MG63 (cell line): ENCODE measurements at regions not wholly inside any gene's neighbourhood (a gene's known extent, or its start where the extent isn't known, plus 50 kb on each side); places are given as distances from the start of the nearest gene placed in this dataset.

ENCODE experiments used
- DNase-seq: peaks from one replicate; pipeline ENCODE4 v3.0.0-alpha.2; 2020
- H3K27me3 ChIP-seq: fragments of 250-450 bp; sonication (Bioruptor Pico); 2 replicates; pipeline ENCODE4 v1.5.1; 2020; ENCODE audit warnings: mild to moderate bottlenecking, moderate library complexity
- H3K36me3 ChIP-seq: fragments of 250-450 bp; sonication (Bioruptor Pico); 2 replicates; pipeline ENCODE4 v1.5.1; 2020; ENCODE audit warnings: mild to moderate bottlenecking, moderate library complexity
- H3K4me3 ChIP-seq: fragments of 250-450 bp; sonication (Bioruptor Pico); 2 replicates; pipeline ENCODE4 v1.5.1; 2020; ENCODE audit warnings: mild to moderate bottlenecking, moderate library complexity
- H3K9me3 ChIP-seq: fragments of 250-450 bp; sonication (Bioruptor Pico); 2 replicates; pipeline ENCODE4 v1.5.1; 2020; ENCODE audit warnings: mild to moderate bottlenecking, moderate library complexity

- no peak for DNase-seq
- no peaks in the 10 kb centered on the region for H3K9me3 ChIP-seq
- H3K36me3 ChIP-seq, result no peaks in the 10 kb centered on the region
- H3K4me3 ChIP-seq, result no peak overlapping the region
- no peaks in the 10 kb centered on the region for H3K27me3 ChIP-seq
These were observed 806.3 kb downstream of the BRD1 start for GRCh38 chr22:49021131-49021925.

GRCh38 chr22:49019737-49020713 is 807.6 kb downstream of the BRD1 start:
- Histone ChIP-seq H3K4me3 (no peak overlapping the region), H3K9me3 (no peaks in the 10 kb centered on the region), H3K27me3 (no peaks in the 10 kb centered on the region), H3K36me3 (no peaks in the 10 kb centered on the region)
- no peak for DNase-seq

- Histone ChIP-seq H3K4me3 (no peak overlapping the region), H3K27me3 (no peaks in the 10 kb centered on the region), H3K36me3 (no peaks in the 10 kb centered on the region), H3K9me3 (no peaks in the 10 kb centered on the region)
- DNase-seq, result no peak
These were observed 809.1 kb downstream of the BRD1 start for GRCh38 chr22:49018601-49019000.

GRCh38 chr22:49017482-49018329 is 810.0 kb downstream of the BRD1 start:
- no peak overlapping the region for H3K4me3 ChIP-seq

GRCh38 chr22:49016909-49017481 is 810.7 kb downstream of the BRD1 start:
- no peak for DNase-seq
- Histone ChIP-seq H3K9me3 (no peaks in the 10 kb centered on the region), H3K27me3 (no peaks in the 10 kb centered on the region), H3K4me3 (no peak overlapping the region), H3K36me3 (no peaks in the 10 kb centered on the region)

More at GRCh38 chr22:49017482-49018329, 810.0 kb downstream of the BRD1 start:
- H3K9me3 ChIP-seq, result no peaks in the 10 kb centered on the region
- H3K36me3 ChIP-seq, result no peaks in the 10 kb centered on the region
- H3K27me3 ChIP-seq, result no peaks in the 10 kb centered on the region
- DNase-seq, result no peak

GRCh38 chr22:49015993-49016908 is 811.4 kb downstream of the BRD1 start:
- H3K36me3 ChIP-seq, result no peaks in the 10 kb centered on the region
- no peaks in the 10 kb centered on the region for H3K27me3 ChIP-seq
- H3K4me3 ChIP-seq, result no peak overlapping the region
- no peaks in the 10 kb centered on the region for H3K9me3 ChIP-seq
- no peak for DNase-seq

GRCh38 chr22:49015459-49015858 is 812.2 kb downstream of the BRD1 start:
- no peaks in the 10 kb centered on the region for H3K27me3 ChIP-seq
- DNase-seq, result no peak
- H3K9me3 ChIP-seq, result no peaks in the 10 kb centered on the region

GRCh38 chr22:49014227-49015201 is 813.2 kb downstream of the BRD1 start:
- H3K9me3 ChIP-seq, result no peaks in the 10 kb centered on the region
- no peak overlapping the region for H3K4me3 ChIP-seq
- no peak for DNase-seq
- H3K36me3 ChIP-seq, result no peaks in the 10 kb centered on the region
- H3K27me3 ChIP-seq, result no peaks in the 10 kb centered on the region

More at GRCh38 chr22:49015459-49015858, 812.2 kb downstream of the BRD1 start:
- Histone ChIP-seq H3K36me3 (no peaks in the 10 kb centered on the region), H3K4me3 (no peak overlapping the region)

GRCh38 chr22:49013707-49014106 is 814.0 kb downstream of the BRD1 start:
- no peaks in the 10 kb centered on the region for H3K9me3 ChIP-seq
- H3K36me3 ChIP-seq, result no peaks in the 10 kb centered on the region
- DNase-seq, result no peak
- H3K4me3 ChIP-seq, result no peak overlapping the region
- no peaks in the 10 kb centered on the region for H3K27me3 ChIP-seq

- no peak for DNase-seq
- Histone ChIP-seq H3K9me3 (no peaks in the 10 kb centered on the region), H3K27me3 (no peaks in the 10 kb centered on the region)
These were observed 814.8 kb downstream of the BRD1 start for GRCh38 chr22:49012712-49013395.

GRCh38 chr22:49011769-49012648 is 815.7 kb downstream of the BRD1 start:
- Histone ChIP-seq H3K9me3 (no peaks in the 10 kb centered on the region), H3K27me3 (no peaks in the 10 kb centered on the region), H3K4me3 (no peak overlapping the region), H3K36me3 (no peaks in the 10 kb centered on the region)
- DNase-seq, result no peak

More at GRCh38 chr22:49012712-49013395, 814.8 kb downstream of the BRD1 start:
- Histone ChIP-seq H3K4me3 (no peak overlapping the region), H3K36me3 (no peaks in the 10 kb centered on the region)

- DNase-seq, result no peak
- Histone ChIP-seq H3K36me3 (no peaks in the 10 kb centered on the region), H3K9me3 (no peaks in the 10 kb centered on the region), H3K27me3 (no peaks in the 10 kb centered on the region), H3K4me3 (no peak overlapping the region)
These were observed 816.3 kb downstream of the BRD1 start for GRCh38 chr22:49011379-49011768.

- no peak overlapping the region for H3K4me3 ChIP-seq
- no peaks in the 10 kb centered on the region for H3K9me3 ChIP-seq
- DNase-seq, result no peak
- no peaks in the 10 kb centered on the region for H3K36me3 ChIP-seq
- H3K27me3 ChIP-seq, result no peaks in the 10 kb centered on the region
These were observed 816.8 kb downstream of the BRD1 start for GRCh38 chr22:49010901-49011300.
